Lung (tissue), 11 donors: ENCODE measurements at regions not wholly inside any gene's neighbourhood (a gene's known extent, or its start where the extent isn't known, plus 50 kb on each side); places are given as distances from the start of the nearest gene placed in this dataset.
A peak's percentile ranks its signal among the peaks of the same experiment; 100 is the strongest.

ENCODE experiments used
- ATAC-seq: fragments of 200-7000 bp; cut with Tn5 transposase; one replicate; pipeline ENCODE4 v1.9.1; 2020; ENCODE audit warnings: moderate number of reproducible peaks; ENCODE audit not compliant: insufficient read depth, low FRiP score
- DNase-seq, 3 donors: peaks; one replicate each; pipeline ENCODE4 v3.0.0-alpha.2; 2013 to 2017
- H3K27ac ChIP-seq, 2 donors: one replicate each; pipeline ENCODE4 v1.5.1; 2013; ENCODE audit warnings: mild to moderate bottlenecking in 2 of 2, moderate library complexity in 2 of 2, control low read depth in 1 of 2, inconsistent platforms in 1 of 2, low read depth in 1 of 2, low read length in 1 of 2
- H3K27me3 ChIP-seq, 3 donors: one replicate each; pipeline ENCODE4 v1.5.1; 2013; ENCODE audit warnings: low read length in 2 of 3; ENCODE audit not compliant: control insufficient read depth in 3 of 3, insufficient read depth in 3 of 3
- H3K36me3 ChIP-seq, 4 donors: one replicate each; pipeline ENCODE4 v1.5.1; 2013; ENCODE audit warnings: low read length in 4 of 4, mild to moderate bottlenecking in 1 of 4, moderate library complexity in 1 of 4; ENCODE audit not compliant: control insufficient read depth in 4 of 4, insufficient read depth in 4 of 4
- H3K4me1 ChIP-seq, 5 donors: one replicate each; pipeline ENCODE4 v1.5.1; 2013; ENCODE audit warnings: low read length in 5 of 5, mild to moderate bottlenecking in 2 of 5, moderate library complexity in 1 of 5; ENCODE audit not compliant: control insufficient read depth in 5 of 5, insufficient read depth in 5 of 5
- H3K4me3 ChIP-seq: one replicate; pipeline ENCODE4 v1.5.1; 2013; ENCODE audit warnings: mild to moderate bottlenecking, control low read depth, moderate library complexity
- H3K9ac ChIP-seq, 2 donors: one replicate each; pipeline ENCODE4 v1.5.1; 2013; ENCODE audit warnings: low read length in 2 of 2, control low read depth in 1 of 2; ENCODE audit not compliant: insufficient read depth in 1 of 2
- H3K9me3 ChIP-seq, 4 donors: one replicate each; pipeline ENCODE4 v1.5.1; 2013; ENCODE audit warnings: low read length in 3 of 4, mild to moderate bottlenecking in 1 of 4, moderate library complexity in 1 of 4; ENCODE audit not compliant: control insufficient read depth in 4 of 4, insufficient read depth in 3 of 4
- WGBS, 2 donors: extraction: QIAGEN DNeasy Blood & Tissue Kit; methylation state at CpG; one replicate each; pipeline ENCODE4 v1.1.7; 2013; 5-methylcytosine and 5-hydroxymethylcytosine counted together
- TF ChIP-seq, protein P1 (sequence below): IDR thresholded peaks from 2 replicates; pipeline ENCODE4 v1.5.1; 2012; ENCODE audit warnings: mild to moderate bottlenecking; ENCODE audit errors: control extremely low read depth, extremely low read depth
- donor health status: control.
- donor health status: control.
- donor health status: Bipolar disorder and iron deficiency.
- donor health status: healthy.
- donor health status: DM: yes; HTN: yes; CAD: no.

DNA sequence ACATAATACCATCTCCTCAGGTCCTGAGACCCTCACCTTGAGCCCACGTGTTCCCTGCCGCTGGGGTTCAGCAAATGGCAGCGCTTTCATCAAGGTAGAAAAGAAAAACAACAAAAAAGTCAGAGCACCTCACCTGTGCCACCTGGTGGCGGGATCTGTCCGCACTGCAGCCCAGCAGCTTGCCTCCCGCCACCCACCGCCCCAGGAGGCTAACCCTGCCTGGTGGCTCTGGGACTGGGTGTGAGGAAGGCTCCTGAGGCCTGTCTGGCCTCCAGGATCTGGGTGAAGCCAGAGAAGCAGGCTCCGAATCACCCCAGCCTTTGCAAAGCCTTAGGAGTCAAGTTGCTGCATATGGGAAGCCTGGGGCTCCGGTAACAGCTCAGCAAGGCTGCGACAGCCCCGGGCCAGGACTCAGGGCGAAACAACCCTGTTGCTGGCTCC lies 270.8 kb downstream of the BMP7 start:
- TF ChIP-seq, protein P1, sequence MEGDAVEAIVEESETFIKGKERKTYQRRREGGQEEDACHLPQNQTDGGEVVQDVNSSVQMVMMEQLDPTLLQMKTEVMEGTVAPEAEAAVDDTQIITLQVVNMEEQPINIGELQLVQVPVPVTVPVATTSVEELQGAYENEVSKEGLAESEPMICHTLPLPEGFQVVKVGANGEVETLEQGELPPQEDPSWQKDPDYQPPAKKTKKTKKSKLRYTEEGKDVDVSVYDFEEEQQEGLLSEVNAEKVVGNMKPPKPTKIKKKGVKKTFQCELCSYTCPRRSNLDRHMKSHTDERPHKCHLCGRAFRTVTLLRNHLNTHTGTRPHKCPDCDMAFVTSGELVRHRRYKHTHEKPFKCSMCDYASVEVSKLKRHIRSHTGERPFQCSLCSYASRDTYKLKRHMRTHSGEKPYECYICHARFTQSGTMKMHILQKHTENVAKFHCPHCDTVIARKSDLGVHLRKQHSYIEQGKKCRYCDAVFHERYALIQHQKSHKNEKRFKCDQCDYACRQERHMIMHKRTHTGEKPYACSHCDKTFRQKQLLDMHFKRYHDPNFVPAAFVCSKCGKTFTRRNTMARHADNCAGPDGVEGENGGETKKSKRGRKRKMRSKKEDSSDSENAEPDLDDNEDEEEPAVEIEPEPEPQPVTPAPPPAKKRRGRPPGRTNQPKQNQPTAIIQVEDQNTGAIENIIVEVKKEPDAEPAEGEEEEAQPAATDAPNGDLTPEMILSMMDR, result no peak
- Histone ChIP-seq H3K9me3 (peaks cover 0 to 16% (median 2%) of the 10 kb centered on the region in 4 donors), H3K27ac (no peak overlapping the region), H3K36me3 (no peaks in the 10 kb centered on the region), H3K9ac (no peak overlapping the region), H3K4me3 (no peak overlapping the region), H3K4me1 (no peaks in the 10 kb centered on the region), H3K27me3 (peaks cover 0 to under 1% (median 0%) of the 10 kb centered on the region in 3 donors)
- no peak for ATAC-seq
- WGBS, 2 donors, result 52 to 53% methylated on average over 12 of the region's 12 CpGs
- DNase-seq, result peak in 2 of 3 donors; percentile 25 to 35

DNA sequence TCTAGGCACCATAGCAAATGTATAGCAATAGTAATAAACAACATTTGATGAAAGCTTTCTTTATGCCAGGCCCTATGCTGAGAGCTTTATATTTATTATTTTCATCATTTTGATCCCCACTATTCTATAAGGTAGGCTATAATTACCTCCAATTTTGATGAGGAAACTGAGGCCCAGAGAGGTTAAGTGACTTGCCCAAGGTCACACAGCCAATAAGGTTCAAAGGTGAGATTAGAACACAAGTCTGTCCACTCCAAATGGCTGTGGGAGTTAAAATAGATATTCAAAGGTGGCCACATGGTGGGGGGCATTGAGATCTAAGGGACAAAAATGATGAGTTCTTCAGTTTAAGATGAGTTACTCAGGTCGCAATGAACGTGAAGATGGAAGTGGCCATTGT lies 269.9 kb downstream of the BMP7 start:
- no peak overlapping the region for H3K27ac ChIP-seq
- H3K4me1 ChIP-seq, result no peaks in the 10 kb centered on the region
- DNase-seq (no peak), ATAC-seq (no peak)
- no peaks in the 10 kb centered on the region for H3K36me3 ChIP-seq
- H3K9ac ChIP-seq, result no peak overlapping the region
- H3K27me3 ChIP-seq, result peaks cover 0 to 3% (median 0%) of the 10 kb centered on the region in 3 donors
- H3K4me3 ChIP-seq, result no peak overlapping the region
- 94% methylated on average over 2 of the region's 2 CpGs for WGBS, 2 donors
- H3K9me3 ChIP-seq, result peaks cover 0 to 18% (median 2%) of the 10 kb centered on the region in 4 donors
- TF ChIP-seq, protein P1, result no peak

DNA sequence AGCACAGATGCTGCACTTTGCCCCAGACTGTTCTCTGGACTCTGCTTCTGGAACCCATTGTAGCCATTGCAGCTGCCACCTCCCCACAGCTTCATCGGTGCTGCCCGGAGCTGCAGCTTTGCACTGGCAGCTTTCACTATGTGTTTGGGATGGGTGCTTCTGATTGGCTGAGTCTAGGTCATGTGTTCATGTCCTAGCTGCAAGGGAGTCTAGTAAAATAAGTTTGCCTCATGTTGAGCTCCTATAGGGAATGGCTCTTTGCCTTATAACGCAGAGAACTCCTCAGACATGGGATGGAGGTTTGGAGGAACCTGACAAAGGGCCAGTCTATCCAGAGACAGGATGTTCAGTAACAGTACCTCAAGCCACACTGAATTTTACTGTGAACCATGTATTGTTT lies 268.0 kb downstream of the BMP7 start:
- H3K27me3 ChIP-seq, result peaks cover 0 to 6% (median 0%) of the 10 kb centered on the region in 3 donors
- H3K9me3 ChIP-seq, result peaks cover 0 to 19% (median 2%) of the 10 kb centered on the region in 4 donors
- ATAC-seq (no peak), DNase-seq (no peak)
- H3K9ac ChIP-seq, result no peak overlapping the region
- TF ChIP-seq, protein P1, result no peak
- 90 to 92% methylated on average over 3 of the region's 3 CpGs for WGBS, 2 donors
- H3K27ac ChIP-seq, result no peak overlapping the region
- no peak overlapping the region for H3K4me3 ChIP-seq
- H3K4me1 ChIP-seq, result no peaks in the 10 kb centered on the region
- H3K36me3 ChIP-seq, result no peaks in the 10 kb centered on the region

DNA sequence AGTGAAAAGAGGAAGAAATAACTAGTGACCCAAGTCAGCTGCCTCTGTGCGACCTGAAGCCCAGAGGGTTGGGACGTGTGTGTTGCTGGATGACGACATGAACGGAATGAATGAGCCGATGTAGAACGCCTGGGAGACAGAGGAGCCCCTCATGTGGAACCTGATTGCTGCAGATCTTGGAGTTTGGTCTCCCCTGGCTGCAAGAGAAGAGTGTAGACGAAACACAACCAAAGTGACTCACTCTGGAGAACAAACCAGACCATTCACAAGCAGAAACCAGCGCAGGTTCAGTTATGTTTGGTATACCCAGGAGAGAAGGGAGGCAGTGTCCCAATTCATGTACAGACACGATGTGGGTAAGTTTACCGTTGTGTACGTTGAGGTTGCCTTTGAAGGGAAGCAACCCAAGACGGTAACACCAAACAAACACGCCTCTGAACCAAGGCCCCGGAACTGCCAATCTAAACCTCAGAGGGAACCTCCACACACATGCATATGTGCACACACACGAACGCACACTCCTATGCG lies 265.9 kb downstream of the BMP7 start:
- peaks cover 0 to 8% (median 0%) of the 10 kb centered on the region in 3 donors for H3K27me3 ChIP-seq
- H3K27ac ChIP-seq, result no peak overlapping the region
- DNase-seq (no peak), ATAC-seq (no peak)
- no peaks in the 10 kb centered on the region for H3K36me3 ChIP-seq
- TF ChIP-seq, protein P1, result no peak
- no peak overlapping the region for H3K4me3 ChIP-seq
- peaks cover 0 to 19% (median 2%) of the 10 kb centered on the region in 4 donors for H3K9me3 ChIP-seq
- H3K4me1 ChIP-seq, result no peaks in the 10 kb centered on the region
- 82 to 90% methylated on average over 17 of the region's 17 CpGs for WGBS, 2 donors
- H3K9ac ChIP-seq, result no peak overlapping the region
